GM21717 (cell line): ENCODE measurements at regions not wholly inside any gene's neighbourhood (a gene's known extent, or its start where the extent isn't known, plus 50 kb on each side); places are given as distances from the start of the nearest gene placed in this dataset.
"Not testable (repeated sequence)": the region's sequence is repeated elsewhere in the genome, so short reads cannot be mapped to it uniquely, and the experiment has no call there.

ENCODE experiments used
- ATAC-seq: cut with Tn5 transposase; IDR thresholded peaks from one replicate; pipeline ENCODE4 v1.9.1; 2021; ENCODE audit warnings: mild to moderate bottlenecking, moderate library complexity; ENCODE audit not compliant: unreplicated experiment

- ATAC-seq, result no peak
Measured at GRCh38 chr1:193458628-193459027, 272.2 kb upstream of the B3GALT2 start.

GRCh38 chr1:193457676-193458075 lies 271.3 kb upstream of the B3GALT2 start:
- no peak for ATAC-seq

GRCh38 chr1:193456811-193457280 lies 270.4 kb upstream of the B3GALT2 start:
- ATAC-seq, result peak; percentile 82

GRCh38 chr1:193451606-193452005 lies 265.2 kb upstream of the B3GALT2 start:
- no peak for ATAC-seq

GRCh38 chr1:193451001-193451400 lies 264.6 kb upstream of the B3GALT2 start:
- ATAC-seq, result no peak

- ATAC-seq, result peak; percentile 96
Measured at GRCh38 chr1:193448682-193449461, 262.5 kb upstream of the B3GALT2 start.

GRCh38 chr1:193443886-193444285 lies 257.5 kb upstream of the B3GALT2 start:
- ATAC-seq, result no peak

GRCh38 chr1:193438771-193439170 lies 252.4 kb upstream of the B3GALT2 start:
- peak; percentile 72 for ATAC-seq

GRCh38 chr1:193438312-193438711 lies 251.9 kb upstream of the B3GALT2 start:
- peak; percentile 16 for ATAC-seq

- peak; percentile 96 for ATAC-seq
Measured at GRCh38 chr1:193437785-193438184, 251.4 kb upstream of the B3GALT2 start.

GRCh38 chr1:193437333-193437732 lies 250.9 kb upstream of the B3GALT2 start:
- not testable (repeated sequence) for ATAC-seq

- ATAC-seq, result no peak
Measured at GRCh38 chr1:193435781-193436180, 249.4 kb upstream of the B3GALT2 start.

GRCh38 chr1:193434319-193434718 lies 247.9 kb upstream of the B3GALT2 start:
- ATAC-seq, result no peak

- no peak for ATAC-seq
Measured at GRCh38 chr1:193433599-193433998, 247.2 kb upstream of the B3GALT2 start.

GRCh38 chr1:193432979-193433587 lies 246.7 kb upstream of the B3GALT2 start:
- no peak for ATAC-seq

GRCh38 chr1:193431265-193431977 lies 245.0 kb upstream of the B3GALT2 start:
- ATAC-seq, result no peak

- no peak for ATAC-seq
Measured at GRCh38 chr1:193427524-193427923, 241.1 kb upstream of the B3GALT2 start.

GRCh38 chr1:193426061-193426460 lies 239.6 kb upstream of the B3GALT2 start:
- ATAC-seq, result no peak

- ATAC-seq, result no peak
Measured at GRCh38 chr1:193421487-193421886, 235.1 kb upstream of the B3GALT2 start.

GRCh38 chr1:193419295-193419694 lies 232.9 kb upstream of the B3GALT2 start:
- ATAC-seq, result no peak

- no peak for ATAC-seq
Measured at GRCh38 chr1:193418745-193419058, 232.3 kb upstream of the B3GALT2 start.
